Esophagus squamous epithelium (tissue), 4 donors: ENCODE measurements at regions not wholly inside any gene's neighbourhood (a gene's known extent, or its start where the extent isn't known, plus 50 kb on each side); places are given as distances from the start of the nearest gene placed in this dataset.

Experiments used
- CTCF ChIP-seq, 6 experiments: fragments of 450-650 bp in 4 of 6; fragments of 200-600 bp in 2 of 6; sonication (generic) in 2 of 6; IDR thresholded peaks; one replicate each; pipeline ENCODE4 v1.5.1; 2016 to 2019; ENCODE audit warnings: antibody characterized with exemption in 6 of 6, mild to moderate bottlenecking in 4 of 6, moderate library complexity in 4 of 6
- POLR2A ChIP-seq, 4 donors: fragments of 450-650 bp; IDR thresholded peaks; one replicate each; pipeline ENCODE4 v1.6.1; 2017; ENCODE audit warnings: antibody characterized with exemption in 4 of 4, mild to moderate bottlenecking in 4 of 4, moderate library complexity in 3 of 4

- no peak for TF ChIP-seq CTCF (IDR thresholded peaks at IDR 0.05)
- no peak for TF ChIP-seq POLR2A (IDR thresholded peaks at IDR 0.05)
Measured at GRCh38 chr4:56158483-56158882, 209.7 kb downstream of the CEP135 start.
